WTC11 (cell line): ENCODE measurements at regions not wholly inside any gene's neighbourhood (a gene's known extent, or its start where the extent isn't known, plus 50 kb on each side); places are given as distances from the start of the nearest gene placed in this dataset.

Experiments
- ATAC-seq: fragments of 200-7000 bp; cut with Tn5 transposase; 2 replicates; pipeline ENCODE4 v1.10.0; 2021; ENCODE audit warnings: mild to moderate bottlenecking, moderate library complexity
- CTCF ChIA-PET: fragments of 300-600 bp; sonication (Branson Sonifier 250); formaldehyde crosslinking; loops from one replicate; lab custom pipeline; 2021; ENCODE audit warnings: antibody characterized with exemption; lab: Charles Lee
- POLR2A ChIA-PET: fragments of 350-600 bp; sonication (Branson Sonifier 250); formaldehyde crosslinking; loops from one replicate; lab custom pipeline; 2021; ENCODE audit warnings: antibody characterized with exemption; lab: Charles Lee
- DNase-seq: peaks from one replicate; pipeline ENCODE4 v3.0.0; 2021; ENCODE audit warnings: low spot score
- H3K27ac Mint-ChIP-seq: 2 replicates; pipeline ENCODE4 v1.8.0; 2021; ENCODE audit warnings: mixed read lengths
- H3K27me3 Mint-ChIP-seq: 2 replicates; pipeline ENCODE4 v1.8.0; 2021; ENCODE audit warnings: low read depth, mild to moderate bottlenecking, moderate library complexity, mixed read lengths
- H3K36me3 Mint-ChIP-seq: 2 replicates; pipeline ENCODE4 v1.8.0; 2021; ENCODE audit warnings: mixed read lengths
- H3K4me1 Mint-ChIP-seq: 2 replicates; pipeline ENCODE4 v1.8.0; 2022; ENCODE audit warnings: mixed read lengths
- H3K4me3 Mint-ChIP-seq: 2 replicates; pipeline ENCODE4 v1.8.0; 2021; ENCODE audit warnings: mild to moderate bottlenecking, moderate library complexity, mixed read lengths
- H3K9me3 Mint-ChIP-seq: 2 replicates; pipeline ENCODE4 v1.8.0; 2021; ENCODE audit warnings: mixed read lengths
- CREM ChIP-seq: sonication (generic); formaldehyde crosslinking; IDR thresholded peaks from 2 replicates; pipeline ENCODE4 v1.8.1; 2022; ENCODE audit warnings: mild to moderate bottlenecking, missing genetic modification reagents, moderate library complexity
- EMX1 ChIP-seq: fragments of 250-450 bp; sonication (Bioruptor Pico); IDR thresholded peaks from 2 replicates; pipeline ENCODE4 v1.8.0; 2021; ENCODE audit warnings: mild to moderate bottlenecking
- ESRRA ChIP-seq: sonication (generic); formaldehyde crosslinking; IDR thresholded peaks from 2 replicates; pipeline ENCODE4 v1.8.1; 2022; ENCODE audit warnings: mild to moderate bottlenecking, missing genetic modification reagents, borderline replicate concordance
- GRHL2 ChIP-seq: fragments of 250-450 bp; sonication (Bioruptor Pico); IDR thresholded peaks from 2 replicates; pipeline ENCODE4 v1.8.0; 2022; ENCODE audit warnings: mild to moderate bottlenecking, moderate library complexity; ENCODE audit not compliant: insufficient replicate concordance, severe bottlenecking
- HMGA2 ChIP-seq: fragments of 250-450 bp; sonication (Bioruptor Pico); IDR thresholded peaks from 2 replicates; pipeline ENCODE4 v1.4.0; 2021; ENCODE audit warnings: mild to moderate bottlenecking, moderate library complexity
- JAZF1 ChIP-seq: fragments of 250-450 bp; sonication (Bioruptor Pico); IDR thresholded peaks from 2 replicates; pipeline ENCODE4 v1.9.0; 2021; ENCODE audit warnings: moderate library complexity, mild to moderate bottlenecking, inconsistent platforms
- MXD4 ChIP-seq: fragments of 250-450 bp; sonication (Bioruptor Pico); IDR thresholded peaks from 2 replicates; pipeline ENCODE4 v1.8.0; 2021; ENCODE audit warnings: mild to moderate bottlenecking, moderate library complexity, borderline replicate concordance
- NFYB ChIP-seq: sonication (generic); formaldehyde crosslinking; conservative IDR thresholded peaks from 2 replicates; pipeline ENCODE4 v1.8.0; 2022; ENCODE audit warnings: low read depth, missing genetic modification reagents
- NR1H2 ChIP-seq: sonication (generic); formaldehyde crosslinking; IDR thresholded peaks from 2 replicates; pipeline ENCODE4 v1.9.0; 2021; ENCODE audit warnings: mild to moderate bottlenecking, moderate library complexity, missing genetic modification reagents
- NR3C1 ChIP-seq: sonication (generic); formaldehyde crosslinking; conservative IDR thresholded peaks from 2 replicates; pipeline ENCODE4 v1.8.1; 2023; ENCODE audit warnings: low read depth, mild to moderate bottlenecking, missing genetic modification reagents
- RORB ChIP-seq: fragments of 250-450 bp; sonication (Bioruptor Pico); IDR thresholded peaks from 2 replicates; pipeline ENCODE4 v1.9.0; 2021; ENCODE audit warnings: mild to moderate bottlenecking
- ZBTB21 ChIP-seq: sonication (generic); formaldehyde crosslinking; IDR thresholded peaks from 2 replicates; pipeline ENCODE4 v1.8.1; 2023; ENCODE audit warnings: mild to moderate bottlenecking, missing genetic modification reagents, borderline replicate concordance
- ZNF396 ChIP-seq: fragments of 250-450 bp; sonication (Bioruptor Pico); IDR thresholded peaks from 2 replicates; pipeline ENCODE4 v1.8.0; 2021; ENCODE audit warnings: mild to moderate bottlenecking, moderate library complexity, borderline replicate concordance
- TF ChIP-seq, protein P1 (sequence below): sonication (generic); formaldehyde crosslinking; IDR thresholded peaks from 2 replicates; pipeline ENCODE4 v1.8.1; 2023; ENCODE audit warnings: mild to moderate bottlenecking, missing genetic modification reagents, moderate library complexity
- TF ChIP-seq, protein P2 (sequence below): sonication (generic); formaldehyde crosslinking; IDR thresholded peaks from 2 replicates; pipeline ENCODE4 v1.8.1; 2023; ENCODE audit warnings: mild to moderate bottlenecking, moderate library complexity, missing genetic modification reagents
- TF ChIP-seq, protein P3 (sequence below): fragments of 250-450 bp; sonication (Bioruptor Pico); conservative IDR thresholded peaks from 2 replicates; pipeline ENCODE4 v1.9.0; 2021; ENCODE audit warnings: mild to moderate bottlenecking
- TF ChIP-seq, protein P4 (sequence below): sonication (generic); formaldehyde crosslinking; conservative IDR thresholded peaks from 2 replicates; pipeline ENCODE4 v1.8.1; 2023; ENCODE audit warnings: mild to moderate bottlenecking, low read depth, missing genetic modification reagents, moderate library complexity
- TF ChIP-seq, protein P5 (sequence below): sonication (generic); formaldehyde crosslinking; IDR thresholded peaks from 2 replicates; pipeline ENCODE4 v1.8.1; 2022; ENCODE audit warnings: mild to moderate bottlenecking, moderate library complexity, missing genetic modification reagents
- TF ChIP-seq, protein P6 (sequence below): sonication (generic); formaldehyde crosslinking; IDR thresholded peaks from 2 replicates; pipeline ENCODE4 v1.8.0; 2022; ENCODE audit warnings: mild to moderate bottlenecking, missing genetic modification reagents

DNA sequence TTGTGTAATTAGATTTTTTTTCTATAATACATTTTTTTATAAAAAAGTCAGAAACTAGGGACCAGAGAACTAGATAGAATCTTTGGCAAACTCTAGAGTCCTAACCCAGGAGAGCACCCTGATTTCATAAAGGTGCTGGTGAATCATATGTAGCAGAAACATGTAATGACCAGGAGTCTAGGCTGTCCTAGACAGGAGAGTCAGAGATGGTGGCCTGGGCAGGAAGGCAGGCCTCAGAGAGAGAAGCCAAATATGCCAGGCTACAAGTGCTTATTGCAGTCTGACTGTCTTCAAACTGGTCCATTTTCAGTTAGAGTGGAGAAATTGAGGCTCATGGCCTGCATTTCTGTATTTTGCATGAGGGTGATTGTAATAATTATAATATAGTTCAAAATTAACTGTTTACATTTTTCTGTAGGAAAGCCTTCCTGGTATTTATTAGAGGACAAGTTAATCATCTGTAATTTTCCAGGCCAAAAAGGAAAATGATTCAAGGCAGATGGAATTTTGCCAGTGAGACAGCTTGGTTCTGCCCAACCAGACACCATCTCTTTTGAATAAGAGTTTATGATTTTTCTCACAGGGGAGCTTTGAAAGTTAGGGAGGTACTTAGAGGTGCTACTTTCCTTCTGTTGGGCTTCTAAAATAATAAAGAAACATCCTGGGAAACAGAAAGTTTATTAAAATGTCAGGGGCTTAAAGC lies 129.8 kb downstream of the S1PR1 start:
- ChIA-PET POLR2A (no interaction called here), CTCF (interaction anchor here (1.5 to 5.3 kb wide), 2 partner anchors 9 to 57 kb away, joined by 5 to 22 read pairs; no protein-coding TSS in a partner anchor)
- peaks cover 12% of the 10 kb centered on the region for H3K4me1 Mint-ChIP-seq
- ATAC-seq (no peak), DNase-seq (no peak)
- TF ChIP-seq ZBTB21 (CRISPR knock-in tag) (no peak), EMX1 (CRISPR knock-in tag) (no peak), NR1H2 (no peak), MXD4 (CRISPR knock-in tag) (no peak), ESRRA (CRISPR knock-in tag) (no peak), CREM (CRISPR knock-in tag) (no peak)
- TF ChIP-seq, protein P1, sequence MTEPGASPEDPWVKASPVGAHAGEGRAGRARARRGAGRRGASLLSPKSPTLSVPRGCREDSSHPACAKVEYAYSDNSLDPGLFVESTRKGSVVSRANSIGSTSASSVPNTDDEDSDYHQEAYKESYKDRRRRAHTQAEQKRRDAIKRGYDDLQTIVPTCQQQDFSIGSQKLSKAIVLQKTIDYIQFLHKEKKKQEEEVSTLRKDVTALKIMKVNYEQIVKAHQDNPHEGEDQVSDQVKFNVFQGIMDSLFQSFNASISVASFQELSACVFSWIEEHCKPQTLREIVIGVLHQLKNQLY: no peak
- H3K9me3 Mint-ChIP-seq: no peaks in the 10 kb centered on the region
- no peaks in the 10 kb centered on the region for H3K27me3 Mint-ChIP-seq
- no peaks in the 10 kb centered on the region for H3K36me3 Mint-ChIP-seq
- no peak overlapping the region for H3K27ac Mint-ChIP-seq
- H3K4me3 Mint-ChIP-seq: no peak overlapping the region

DNA sequence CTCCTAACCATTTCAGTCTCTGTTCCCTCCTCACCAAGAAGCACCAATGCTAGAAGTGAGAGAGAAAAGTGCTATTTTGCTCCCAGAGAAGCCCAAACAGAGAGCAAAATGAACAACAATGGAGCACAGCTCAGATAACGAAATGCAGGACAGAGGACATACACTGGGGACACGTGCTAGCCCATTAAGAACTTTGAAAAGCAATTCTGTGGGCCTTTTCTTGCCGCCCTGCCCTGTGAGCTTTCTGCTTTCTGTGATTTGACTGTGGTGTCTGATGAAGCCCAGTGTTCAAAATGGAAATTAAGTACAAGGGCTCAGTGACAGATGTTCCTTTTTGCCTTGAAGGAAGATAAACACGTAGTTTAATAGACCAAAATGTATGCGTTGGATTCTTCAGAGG lies 130.8 kb downstream of the S1PR1 start:
- Mint-ChIP-seq H3K9me3 (peaks cover 4% of the 10 kb centered on the region), H3K27ac (no peak overlapping the region), H3K4me1 (peaks cover 12% of the 10 kb centered on the region), H3K27me3 (no peaks in the 10 kb centered on the region), H3K36me3 (peaks cover 3% of the 10 kb centered on the region; the same call in 1 of the 2 replicates), H3K4me3 (no peak overlapping the region)
- no peak for DNase-seq
- ATAC-seq: no peak
- ChIA-PET POLR2A (no interaction called here), CTCF (interaction anchor here (1.5 to 5.3 kb wide), 2 partner anchors 10 to 58 kb away, joined by 5 to 22 read pairs; no protein-coding TSS in a partner anchor)
- TF ChIP-seq HMGA2 (CRISPR knock-in tag) (no peak), JAZF1 (no peak), NFYB (no peak), ZNF396 (CRISPR knock-in tag) (no peak), NR3C1 (CRISPR knock-in tag) (no peak), EMX1 (CRISPR knock-in tag) (no peak), GRHL2 (no peak), RORB (CRISPR knock-in tag) (no peak)
- TF ChIP-seq, protein P2, sequence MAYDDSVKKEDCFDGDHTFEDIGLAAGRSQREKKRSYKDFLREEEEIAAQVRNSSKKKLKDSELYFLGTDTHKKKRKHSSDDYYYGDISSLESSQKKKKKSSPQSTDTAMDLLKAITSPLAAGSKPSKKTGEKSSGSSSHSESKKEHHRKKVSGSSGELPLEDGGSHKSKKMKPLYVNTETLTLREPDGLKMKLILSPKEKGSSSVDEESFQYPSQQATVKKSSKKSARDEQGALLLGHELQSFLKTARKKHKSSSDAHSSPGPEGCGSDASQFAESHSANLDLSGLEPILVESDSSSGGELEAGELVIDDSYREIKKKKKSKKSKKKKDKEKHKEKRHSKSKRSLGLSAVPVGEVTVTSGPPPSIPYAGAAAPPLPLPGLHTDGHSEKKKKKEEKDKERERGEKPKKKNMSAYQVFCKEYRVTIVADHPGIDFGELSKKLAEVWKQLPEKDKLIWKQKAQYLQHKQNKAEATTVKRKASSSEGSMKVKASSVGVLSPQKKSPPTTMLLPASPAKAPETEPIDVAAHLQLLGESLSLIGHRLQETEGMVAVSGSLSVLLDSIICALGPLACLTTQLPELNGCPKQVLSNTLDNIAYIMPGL (CRISPR knock-in tag): no peak
- TF ChIP-seq, protein P3, sequence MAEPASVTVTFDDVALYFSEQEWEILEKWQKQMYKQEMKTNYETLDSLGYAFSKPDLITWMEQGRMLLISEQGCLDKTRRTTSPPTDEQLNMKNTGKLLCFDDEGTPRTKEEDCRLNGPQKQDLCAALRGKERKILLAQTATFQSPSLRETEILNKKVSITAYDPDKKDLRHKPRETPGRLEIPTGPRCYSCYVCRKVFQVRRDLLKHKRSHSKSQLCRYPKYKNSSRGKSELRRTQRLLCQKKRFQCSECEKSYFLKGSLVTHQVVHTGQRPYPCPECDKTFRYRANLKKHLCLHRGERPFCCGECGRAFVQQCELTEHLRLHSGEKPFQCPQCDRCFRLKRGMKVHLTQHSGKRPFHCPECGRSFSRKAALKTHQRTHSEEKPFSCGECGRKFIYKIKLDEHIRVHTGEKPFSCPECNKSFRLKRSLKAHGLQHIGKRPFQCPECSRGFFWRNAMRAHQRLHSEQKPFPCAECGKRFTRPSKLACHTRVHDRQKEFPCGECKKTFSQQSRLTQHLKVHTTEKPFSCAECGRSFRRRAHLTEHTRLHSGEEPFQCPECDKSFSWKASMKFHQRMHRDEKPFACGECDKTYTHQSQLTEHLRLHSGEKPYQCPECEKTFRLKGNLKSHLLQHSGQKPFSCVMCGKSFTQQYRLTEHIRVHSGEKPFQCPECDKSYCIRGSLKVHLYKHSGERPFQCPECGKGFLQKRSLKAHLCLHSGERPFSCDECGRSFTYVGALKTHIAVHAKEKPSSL (CRISPR knock-in tag): no peak
- TF ChIP-seq, protein P4, sequence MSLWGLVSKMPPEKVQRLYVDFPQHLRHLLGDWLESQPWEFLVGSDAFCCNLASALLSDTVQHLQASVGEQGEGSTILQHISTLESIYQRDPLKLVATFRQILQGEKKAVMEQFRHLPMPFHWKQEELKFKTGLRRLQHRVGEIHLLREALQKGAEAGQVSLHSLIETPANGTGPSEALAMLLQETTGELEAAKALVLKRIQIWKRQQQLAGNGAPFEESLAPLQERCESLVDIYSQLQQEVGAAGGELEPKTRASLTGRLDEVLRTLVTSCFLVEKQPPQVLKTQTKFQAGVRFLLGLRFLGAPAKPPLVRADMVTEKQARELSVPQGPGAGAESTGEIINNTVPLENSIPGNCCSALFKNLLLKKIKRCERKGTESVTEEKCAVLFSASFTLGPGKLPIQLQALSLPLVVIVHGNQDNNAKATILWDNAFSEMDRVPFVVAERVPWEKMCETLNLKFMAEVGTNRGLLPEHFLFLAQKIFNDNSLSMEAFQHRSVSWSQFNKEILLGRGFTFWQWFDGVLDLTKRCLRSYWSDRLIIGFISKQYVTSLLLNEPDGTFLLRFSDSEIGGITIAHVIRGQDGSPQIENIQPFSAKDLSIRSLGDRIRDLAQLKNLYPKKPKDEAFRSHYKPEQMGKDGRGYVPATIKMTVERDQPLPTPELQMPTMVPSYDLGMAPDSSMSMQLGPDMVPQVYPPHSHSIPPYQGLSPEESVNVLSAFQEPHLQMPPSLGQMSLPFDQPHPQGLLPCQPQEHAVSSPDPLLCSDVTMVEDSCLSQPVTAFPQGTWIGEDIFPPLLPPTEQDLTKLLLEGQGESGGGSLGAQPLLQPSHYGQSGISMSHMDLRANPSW (CRISPR knock-in tag): no peak
- TF ChIP-seq, protein P5, sequence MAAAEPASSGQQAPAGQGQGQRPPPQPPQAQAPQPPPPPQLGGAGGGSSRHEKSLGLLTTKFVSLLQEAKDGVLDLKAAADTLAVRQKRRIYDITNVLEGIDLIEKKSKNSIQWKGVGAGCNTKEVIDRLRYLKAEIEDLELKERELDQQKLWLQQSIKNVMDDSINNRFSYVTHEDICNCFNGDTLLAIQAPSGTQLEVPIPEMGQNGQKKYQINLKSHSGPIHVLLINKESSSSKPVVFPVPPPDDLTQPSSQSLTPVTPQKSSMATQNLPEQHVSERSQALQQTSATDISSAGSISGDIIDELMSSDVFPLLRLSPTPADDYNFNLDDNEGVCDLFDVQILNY: no peak
- TF ChIP-seq, protein P6, sequence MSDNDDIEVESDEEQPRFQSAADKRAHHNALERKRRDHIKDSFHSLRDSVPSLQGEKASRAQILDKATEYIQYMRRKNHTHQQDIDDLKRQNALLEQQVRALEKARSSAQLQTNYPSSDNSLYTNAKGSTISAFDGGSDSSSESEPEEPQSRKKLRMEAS: no peak
